ENCODE measurements at regions not wholly inside any gene's neighbourhood (a gene's known extent, or its start where the extent isn't known, plus 50 kb on each side); places are given as distances from the start of the nearest gene placed in this dataset.

GRCh38 chr21:28337315-28337714 lies 655.4 kb downstream of the LTN1 start:
- TF ChIP-seq CTCF (IDR thresholded peaks at IDR 0.05; ENCODE audit: insufficient read depth, low read length, poor library complexity, severe bottlenecking), result peak; percentile 14
- no peak for TF ChIP-seq EZH2phosphoT487 (conservative IDR thresholded peaks at IDR 0.05; ENCODE audit: low read length)
